ENCODE measurements at regions not wholly inside any gene's neighbourhood (a gene's known extent, or its start where the extent isn't known, plus 50 kb on each side); places are given as distances from the start of the nearest gene placed in this dataset.

DNA sequence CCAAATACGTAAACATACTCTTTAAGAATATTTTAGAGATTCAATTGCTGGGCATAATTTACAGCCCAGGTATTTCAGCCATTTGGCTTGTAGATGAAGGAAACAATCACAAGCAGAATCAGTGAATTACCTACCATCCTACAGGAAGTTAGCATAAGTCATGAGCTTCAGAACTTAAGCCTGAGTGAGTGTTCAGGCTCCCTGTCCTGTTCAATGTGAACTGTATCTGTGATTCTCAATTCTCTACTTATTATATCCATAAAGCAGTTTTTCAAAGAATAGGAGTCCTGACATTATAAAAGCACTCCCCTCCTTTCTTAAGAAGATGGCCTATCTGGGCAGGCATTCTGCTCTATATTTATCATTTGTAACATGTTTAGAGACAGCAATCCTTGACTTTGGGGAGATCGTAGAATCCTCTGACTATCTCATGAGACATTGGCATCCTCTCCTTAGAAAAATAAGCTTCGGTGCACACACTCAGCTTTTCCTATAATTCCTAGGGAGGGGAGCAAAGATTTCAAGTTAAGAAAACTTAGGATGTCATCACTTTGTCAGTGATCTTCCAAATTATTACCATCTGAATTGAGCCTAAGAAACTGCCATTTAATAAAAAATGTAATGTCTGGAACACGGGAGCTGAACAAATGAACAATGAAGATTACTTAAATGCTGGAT lies 645.2 kb upstream of the IGFBP3 start:
- DNase-seq = no peak
- Mint-ChIP-seq H3K27me3 (no peaks in the 10 kb centered on the region), H3K4me3 (no peak overlapping the region), H3K27ac (no peak overlapping the region), H3K9me3 (peaks cover 8% of the 10 kb centered on the region), H3K36me3 (no peaks in the 10 kb centered on the region), H3K4me1 (no peaks in the 10 kb centered on the region)
- POLR2A ChIA-PET = no interaction called here
- no peak for ATAC-seq (ENCODE audit: low read depth)

DNA sequence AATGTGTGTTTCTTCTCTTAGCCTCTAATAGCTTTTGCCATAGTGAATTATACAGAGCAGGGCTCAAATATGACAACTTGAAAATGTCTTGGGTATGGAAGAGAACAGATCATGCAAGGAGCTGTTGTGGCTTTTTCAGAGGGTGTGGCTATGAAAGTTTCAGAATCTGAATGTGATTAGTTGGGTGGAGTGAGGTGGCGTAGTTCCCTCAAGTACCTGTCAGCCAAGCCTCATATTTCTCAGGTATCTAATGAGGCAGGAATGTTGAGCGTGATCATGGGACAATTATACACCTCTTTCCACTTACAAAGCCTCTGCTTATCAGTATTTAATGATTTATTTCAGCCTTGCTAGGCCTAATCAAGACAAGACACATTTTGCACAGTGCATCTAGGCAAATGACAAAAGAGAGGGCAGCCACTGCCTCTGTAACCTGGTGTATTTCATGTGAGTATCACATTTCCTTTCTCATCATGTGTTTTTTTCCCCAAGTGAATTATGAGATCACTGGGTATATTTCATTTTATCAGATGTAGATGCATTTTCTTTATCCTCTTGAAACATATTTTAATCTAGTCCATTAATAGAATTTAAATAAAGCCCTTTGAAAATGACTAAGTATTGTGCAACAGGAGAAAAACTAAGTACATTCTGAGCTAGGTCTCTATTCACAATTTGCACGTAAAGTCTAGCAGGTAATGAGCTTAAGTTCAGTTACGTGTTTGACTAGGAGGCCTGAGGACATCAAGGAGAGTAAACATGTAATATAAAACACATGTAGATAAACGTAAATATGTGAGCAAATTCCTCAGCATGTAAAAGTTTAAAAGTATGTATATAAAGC lies 644.4 kb upstream of the IGFBP3 start:
- no peak for ATAC-seq (ENCODE audit: low read depth)
- Mint-ChIP-seq H3K4me1 (no peaks in the 10 kb centered on the region), H3K36me3 (no peaks in the 10 kb centered on the region), H3K4me3 (no peak overlapping the region), H3K9me3 (peaks cover 8% of the 10 kb centered on the region), H3K27me3 (no peaks in the 10 kb centered on the region), H3K27ac (no peak overlapping the region)
- DNase-seq = no peak
- POLR2A ChIA-PET = no interaction called here

DNA sequence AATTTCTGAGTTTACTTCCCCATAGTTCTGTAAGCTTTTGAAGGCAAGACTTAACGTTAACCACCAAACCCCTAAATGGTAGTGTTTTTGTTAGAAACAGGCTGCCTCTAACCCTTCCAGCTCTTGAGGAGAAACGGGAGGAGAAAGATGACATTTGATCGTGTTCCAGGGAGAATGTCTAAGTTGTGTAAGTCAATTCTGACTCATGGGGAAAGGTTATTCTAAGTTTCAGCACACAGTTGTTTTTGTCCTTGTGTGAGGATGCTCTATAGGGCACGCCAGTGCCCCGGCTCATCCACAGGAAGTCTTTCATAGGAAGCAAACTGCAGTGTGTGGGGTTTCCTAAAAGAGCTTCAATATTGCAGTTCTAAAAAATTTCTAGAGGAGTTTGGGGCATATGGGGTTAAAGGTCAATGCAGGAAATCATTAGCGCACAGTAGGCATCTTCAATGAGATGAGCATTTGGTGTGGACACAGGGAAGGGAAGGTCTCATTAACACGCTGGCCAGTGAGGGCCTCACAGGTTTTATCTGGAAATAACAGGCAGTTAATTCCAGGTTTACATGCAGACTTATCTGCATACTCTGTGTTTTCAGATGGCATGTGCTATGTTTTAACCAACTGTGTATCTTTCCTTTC lies 638.2 kb upstream of the IGFBP3 start:
- Mint-ChIP-seq H3K27ac (no peak overlapping the region), H3K4me1 (no peaks in the 10 kb centered on the region), H3K9me3 (peaks cover 5% of the 10 kb centered on the region), H3K36me3 (no peaks in the 10 kb centered on the region), H3K27me3 (no peaks in the 10 kb centered on the region), H3K4me3 (no peak overlapping the region)
- POLR2A ChIA-PET = no interaction called here
- no peak for ATAC-seq (ENCODE audit: low read depth)
- DNase-seq = no peak

DNA sequence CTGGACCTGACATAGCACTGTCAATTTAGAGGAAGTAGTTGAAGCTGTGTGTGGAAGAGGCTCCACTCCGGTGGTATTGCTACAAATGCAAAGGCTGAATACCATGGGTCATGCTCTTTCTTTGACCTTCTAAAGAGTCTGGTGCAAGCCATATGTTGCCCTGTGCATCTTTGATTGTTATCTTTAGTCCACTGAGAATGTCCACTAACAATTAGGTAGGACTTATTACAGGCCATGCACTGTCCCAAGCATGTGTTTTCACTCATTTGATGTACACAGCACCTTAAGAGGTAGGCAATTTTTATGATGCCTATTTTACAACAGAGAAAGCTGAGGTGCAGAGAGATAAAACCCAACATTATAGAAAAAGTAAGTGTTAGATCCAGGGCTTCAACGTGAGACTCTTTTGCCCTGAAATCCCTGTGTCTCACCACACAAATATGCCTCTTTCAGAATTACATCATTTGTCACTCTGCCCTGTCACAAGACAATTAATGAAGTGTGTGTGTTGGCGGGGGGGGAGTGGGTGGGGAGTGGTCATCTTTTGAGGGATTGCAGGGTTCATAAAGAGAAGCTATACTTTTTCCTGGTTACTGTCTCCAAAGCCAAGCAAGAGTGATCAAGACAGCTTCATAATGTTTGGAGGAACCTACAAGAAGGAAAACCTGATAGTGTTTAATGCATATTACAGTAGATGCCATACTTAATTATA lies 637.6 kb upstream of the IGFBP3 start:
- H3K27ac Mint-ChIP-seq = no peak overlapping the region
- H3K27me3 Mint-ChIP-seq = no peaks in the 10 kb centered on the region
- POLR2A ChIA-PET = no interaction called here

GRCh38 chr7:46557781-46558180 lies 636.7 kb upstream of the IGFBP3 start:
- POLR2A ChIA-PET = no interaction called here
- Mint-ChIP-seq H3K36me3 (no peaks in the 10 kb centered on the region), H3K4me1 (no peaks in the 10 kb centered on the region), H3K9me3 (peaks cover 2% of the 10 kb centered on the region), H3K4me3 (no peak overlapping the region), H3K27me3 (no peaks in the 10 kb centered on the region), H3K27ac (no peak overlapping the region)
- DNase-seq (no peak), ATAC-seq (ENCODE audit: low read depth) (no peak)

More for the DNA sequence above, 637.6 kb upstream of the IGFBP3 start:
- no peak for DNase-seq
- H3K9me3 Mint-ChIP-seq = peaks cover 3% of the 10 kb centered on the region
- no peak for ATAC-seq (ENCODE audit: low read depth)
- no peaks in the 10 kb centered on the region for H3K36me3 Mint-ChIP-seq
- no peak overlapping the region for H3K4me3 Mint-ChIP-seq
- H3K4me1 Mint-ChIP-seq = no peaks in the 10 kb centered on the region

- no peak overlapping the region for H3K4me3 Mint-ChIP-seq
- POLR2A ChIA-PET = no interaction called here
- no peaks in the 10 kb centered on the region for H3K9me3 Mint-ChIP-seq
- H3K27me3 Mint-ChIP-seq = no peaks in the 10 kb centered on the region
- H3K4me1 Mint-ChIP-seq = no peaks in the 10 kb centered on the region
- H3K36me3 Mint-ChIP-seq = no peaks in the 10 kb centered on the region
- no peak for ATAC-seq (ENCODE audit: low read depth)
- DNase-seq = no peak
- H3K27ac Mint-ChIP-seq = no peak overlapping the region
Measured at GRCh38 chr7:46557295-46557711, 636.2 kb upstream of the IGFBP3 start.

DNA sequence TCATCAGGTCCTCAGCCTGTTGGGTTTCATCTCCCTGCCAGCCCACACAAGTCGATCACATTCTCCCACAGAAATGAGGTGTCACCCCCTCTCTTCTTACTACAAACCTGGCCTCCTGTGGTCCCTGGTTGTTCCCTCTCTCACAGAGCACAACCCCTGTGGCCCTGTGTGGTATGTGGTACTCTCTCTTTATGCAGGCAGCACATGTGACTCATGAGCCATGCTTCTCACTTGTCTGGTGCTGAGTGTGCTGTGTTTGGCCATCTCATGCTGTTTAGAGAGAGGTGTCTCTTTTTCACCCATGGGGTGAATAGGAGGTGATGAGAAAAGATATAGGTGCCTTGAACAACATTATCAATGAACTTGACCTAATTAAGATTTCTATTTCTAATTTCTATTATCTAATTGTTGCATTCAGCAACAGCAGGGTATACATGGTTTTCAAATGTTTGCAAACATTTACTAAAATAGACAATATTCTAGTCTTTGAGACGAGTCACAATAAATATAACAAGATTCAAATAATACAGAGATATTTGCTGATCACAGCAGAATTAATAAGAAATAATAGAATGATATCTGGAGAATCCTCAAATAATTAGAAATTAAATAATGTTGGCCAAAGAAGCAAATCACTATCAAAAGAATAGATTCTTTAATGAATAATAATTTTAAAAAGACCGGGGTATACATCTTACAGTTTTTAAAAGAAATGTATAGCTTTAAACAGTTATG lies 633.8 kb upstream of the IGFBP3 start:
- H3K27me3 Mint-ChIP-seq = no peaks in the 10 kb centered on the region
- POLR2A ChIA-PET = no interaction called here
- H3K4me1 Mint-ChIP-seq = no peaks in the 10 kb centered on the region
- DNase-seq (no peak), ATAC-seq (ENCODE audit: low read depth) (no peak)
- no peaks in the 10 kb centered on the region for H3K36me3 Mint-ChIP-seq
- no peaks in the 10 kb centered on the region for H3K9me3 Mint-ChIP-seq
- no peak overlapping the region for H3K4me3 Mint-ChIP-seq
- no peak overlapping the region for H3K27ac Mint-ChIP-seq

DNA sequence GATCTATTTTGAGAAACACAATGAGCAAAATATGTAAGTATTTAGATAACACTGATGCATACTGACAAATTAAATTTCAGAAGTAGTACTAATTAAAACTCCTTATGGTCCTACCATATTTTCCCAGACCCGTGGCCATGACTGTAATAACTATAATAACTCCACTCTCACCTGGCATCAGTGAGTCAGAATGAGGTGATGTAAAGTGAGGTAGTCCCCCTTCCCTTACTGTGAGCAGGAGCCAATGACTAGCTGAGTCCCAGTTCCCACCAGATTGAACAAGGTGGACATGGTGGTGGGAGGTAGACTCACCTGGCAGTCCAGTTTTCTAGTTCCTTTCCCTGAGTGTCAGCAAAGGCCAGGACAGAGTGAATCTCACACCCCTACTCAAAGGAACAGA lies 630.5 kb upstream of the IGFBP3 start:
- no peaks in the 10 kb centered on the region for H3K9me3 Mint-ChIP-seq
- H3K36me3 Mint-ChIP-seq = no peaks in the 10 kb centered on the region
- H3K27ac Mint-ChIP-seq = no peak overlapping the region
- no peak overlapping the region for H3K4me3 Mint-ChIP-seq
- POLR2A ChIA-PET = no interaction called here
- no peaks in the 10 kb centered on the region for H3K4me1 Mint-ChIP-seq
- DNase-seq (no peak), ATAC-seq (ENCODE audit: low read depth) (no peak)
- H3K27me3 Mint-ChIP-seq = no peaks in the 10 kb centered on the region

DNA sequence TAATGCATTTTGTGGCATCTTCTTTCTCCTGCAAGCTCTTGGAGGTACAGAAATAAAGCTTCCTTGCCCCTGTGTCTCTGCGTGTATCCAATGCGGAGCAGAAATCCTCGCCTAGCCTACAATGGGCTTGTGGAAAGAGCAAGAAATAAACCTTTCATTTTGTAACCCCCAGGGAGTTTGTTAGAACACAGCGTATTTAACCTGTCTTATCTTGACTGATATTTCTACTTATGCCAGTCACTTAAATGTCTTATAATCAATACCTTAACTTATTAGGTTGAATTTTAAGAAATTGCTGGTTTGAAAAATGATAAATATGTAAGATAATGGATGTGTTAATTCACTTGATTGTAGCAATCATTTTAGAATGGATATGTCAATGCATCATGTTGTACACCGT lies 629.8 kb upstream of the IGFBP3 start:
- Mint-ChIP-seq H3K9me3 (no peaks in the 10 kb centered on the region), H3K27me3 (no peaks in the 10 kb centered on the region), H3K27ac (no peak overlapping the region), H3K36me3 (no peaks in the 10 kb centered on the region), H3K4me3 (no peak overlapping the region), H3K4me1 (no peaks in the 10 kb centered on the region)
- DNase-seq (no peak), ATAC-seq (ENCODE audit: low read depth) (no peak)
- POLR2A ChIA-PET = no interaction called here

DNA sequence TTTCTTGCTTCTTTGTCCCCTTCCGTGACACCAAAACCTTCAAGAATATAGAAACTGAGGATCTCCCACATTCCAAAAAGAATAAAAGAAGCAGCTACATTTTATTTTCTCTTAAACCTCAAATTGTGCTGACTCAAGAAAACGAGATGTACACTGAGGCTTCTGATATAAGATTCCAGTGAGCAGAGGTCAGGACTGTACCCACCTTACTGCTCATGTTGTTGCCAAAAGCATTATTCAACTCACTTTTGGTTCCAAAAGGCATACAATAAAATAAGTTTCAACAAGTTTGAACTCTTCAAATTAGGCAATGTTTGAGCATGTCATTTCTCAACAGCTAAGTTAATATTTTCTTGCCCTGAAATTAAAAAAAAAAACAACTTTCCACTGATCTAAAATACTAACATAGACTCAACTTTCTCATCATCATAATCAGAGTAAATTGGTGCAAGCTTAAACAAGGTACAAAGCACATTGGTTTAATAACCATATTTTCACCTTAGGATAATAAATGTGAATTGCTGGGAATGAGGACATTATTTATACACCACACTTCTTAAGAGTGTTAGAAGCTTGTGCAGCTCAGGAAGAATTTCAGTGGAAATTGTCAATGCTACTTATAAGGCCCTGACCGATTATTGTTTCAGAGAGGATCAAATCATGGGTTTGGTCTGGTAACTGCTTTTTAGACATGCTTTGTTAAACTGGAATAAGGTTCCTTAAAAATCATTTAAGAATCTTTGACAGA lies 629.0 kb upstream of the IGFBP3 start:
- H3K27ac Mint-ChIP-seq = no peak overlapping the region
- DNase-seq = no peak
- ATAC-seq (ENCODE audit: low read depth) = no peak
- H3K27me3 Mint-ChIP-seq = no peaks in the 10 kb centered on the region
- no peaks in the 10 kb centered on the region for H3K4me1 Mint-ChIP-seq
- no peaks in the 10 kb centered on the region for H3K9me3 Mint-ChIP-seq
- no peaks in the 10 kb centered on the region for H3K36me3 Mint-ChIP-seq
- no peak overlapping the region for H3K4me3 Mint-ChIP-seq
- POLR2A ChIA-PET = no interaction called here

DNA sequence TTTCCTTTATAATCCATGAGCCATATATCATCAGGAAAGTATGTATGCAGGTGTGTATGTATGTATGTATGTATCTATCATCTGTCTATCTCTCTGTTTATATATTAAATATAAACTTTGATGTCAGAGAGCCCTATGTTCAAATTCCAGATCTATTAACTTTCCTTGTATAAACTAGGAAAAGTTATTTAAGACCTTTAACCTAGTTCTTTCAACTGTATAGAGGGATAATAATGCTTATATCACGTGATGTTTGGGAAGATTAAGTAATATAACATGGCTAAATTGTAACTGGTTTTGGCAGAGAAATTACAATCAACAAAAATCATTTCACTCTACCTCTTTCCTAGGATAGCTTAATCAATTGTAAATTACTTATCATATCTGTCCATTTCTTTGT lies 628.3 kb upstream of the IGFBP3 start:
- POLR2A ChIA-PET = no interaction called here
- H3K9me3 Mint-ChIP-seq = no peaks in the 10 kb centered on the region
- H3K27me3 Mint-ChIP-seq = no peaks in the 10 kb centered on the region
- no peak for ATAC-seq (ENCODE audit: low read depth)
- H3K27ac Mint-ChIP-seq = no peak overlapping the region
- no peaks in the 10 kb centered on the region for H3K36me3 Mint-ChIP-seq
- no peak for DNase-seq
- H3K4me3 Mint-ChIP-seq = no peak overlapping the region
- no peaks in the 10 kb centered on the region for H3K4me1 Mint-ChIP-seq

DNA sequence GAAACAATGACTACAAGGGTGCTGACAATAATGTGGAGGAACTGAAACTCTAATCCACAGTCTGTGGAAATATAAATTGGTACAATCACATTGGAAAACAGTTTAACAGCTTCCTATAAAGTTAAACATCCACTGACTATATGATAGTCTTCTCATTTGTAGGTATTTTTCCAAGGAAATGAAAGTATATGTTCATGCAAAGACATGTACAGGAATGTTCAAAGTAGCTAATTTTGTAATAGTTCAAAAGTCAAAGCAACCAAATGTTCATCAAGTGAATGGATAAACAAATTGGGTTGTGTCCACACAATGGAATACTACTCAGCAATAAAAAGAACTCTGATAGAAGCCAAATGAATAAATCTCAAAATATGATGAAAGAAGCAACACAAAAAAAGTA lies 626.0 kb upstream of the IGFBP3 start:
- DNase-seq (no peak), ATAC-seq (ENCODE audit: low read depth) (no peak)
- Mint-ChIP-seq H3K27me3 (no peaks in the 10 kb centered on the region), H3K9me3 (no peaks in the 10 kb centered on the region), H3K27ac (no peak overlapping the region), H3K4me1 (no peaks in the 10 kb centered on the region), H3K36me3 (no peaks in the 10 kb centered on the region), H3K4me3 (no peak overlapping the region)
- POLR2A ChIA-PET = no interaction called here

GRCh38 chr7:46545790-46546189 lies 624.7 kb upstream of the IGFBP3 start:
- no peak for DNase-seq
- no peak for ATAC-seq (ENCODE audit: low read depth)
- H3K27me3 Mint-ChIP-seq = no peaks in the 10 kb centered on the region
- H3K9me3 Mint-ChIP-seq = no peaks in the 10 kb centered on the region
- H3K36me3 Mint-ChIP-seq = no peaks in the 10 kb centered on the region
- no peaks in the 10 kb centered on the region for H3K4me1 Mint-ChIP-seq
- H3K27ac Mint-ChIP-seq = no peak overlapping the region
- no peak overlapping the region for H3K4me3 Mint-ChIP-seq
- POLR2A ChIA-PET = no interaction called here
